Trophoblast cell (in vitro differentiated cells and primary cell): ENCODE measurements at regions not wholly inside any gene's neighbourhood (a gene's known extent, or its start where the extent isn't known, plus 50 kb on each side); places are given as distances from the start of the nearest gene placed in this dataset.
"Not testable (repeated sequence)": the region's sequence is repeated elsewhere in the genome, so short reads cannot be mapped to it uniquely, and the experiment has no call there.

Experiments
- DNase-seq, 2 donors: peaks; one replicate each; pipeline ENCODE4 v3.0.0-alpha.2; 2016
- H2AFZ ChIP-seq: 2 replicates; pipeline ENCODE4 v1.6.1; 2013; ENCODE audit warnings: low read length, moderate library complexity, mild to moderate bottlenecking; ENCODE audit not compliant: insufficient read depth, poor library complexity
- H2AK5ac ChIP-seq: 2 replicates; pipeline ENCODE4 v1.6.1; 2013; ENCODE audit warnings: mild to moderate bottlenecking, low read length
- H2BK120ac ChIP-seq: 2 replicates; pipeline ENCODE4 v1.6.1; 2013; ENCODE audit warnings: low read length, mild to moderate bottlenecking, moderate library complexity; ENCODE audit not compliant: insufficient read depth, poor library complexity
- H2BK12ac ChIP-seq: 2 replicates; pipeline ENCODE4 v1.6.1; 2013; ENCODE audit warnings: mild to moderate bottlenecking, low read length, moderate library complexity
- H2BK5ac ChIP-seq: 2 replicates; pipeline ENCODE4 v1.6.1; 2013; ENCODE audit warnings: low read length, low read depth, moderate library complexity, mild to moderate bottlenecking; ENCODE audit not compliant: poor library complexity
- H3K14ac ChIP-seq: 2 replicates; pipeline ENCODE4 v1.6.1; 2013; ENCODE audit warnings: mild to moderate bottlenecking, low read length
- H3K18ac ChIP-seq: 2 replicates; pipeline ENCODE4 v1.6.1; 2013; ENCODE audit warnings: mild to moderate bottlenecking, low read length
- H3K23ac ChIP-seq: 2 replicates; pipeline ENCODE4 v1.6.1; 2013; ENCODE audit warnings: low read length
- H3K27ac ChIP-seq: 2 replicates; pipeline ENCODE4 v1.5.1; 2013; ENCODE audit warnings: low read depth, mild to moderate bottlenecking, inconsistent platforms, low read length, moderate library complexity
- H3K27me3 ChIP-seq: 2 replicates; pipeline ENCODE4 v1.6.1; 2013; ENCODE audit warnings: inconsistent platforms, mild to moderate bottlenecking, low read length, moderate library complexity; ENCODE audit not compliant: insufficient read depth
- H3K36me3 ChIP-seq, 2 experiments: 1 replicate in 1 of 2; 2 replicates in 1 of 2; pipeline ENCODE4 v1.6.1; 2013; ENCODE audit warnings: low read length in 2 of 2, mild to moderate bottlenecking in 2 of 2, moderate library complexity in 1 of 2; ENCODE audit not compliant: insufficient read depth in 2 of 2, control insufficient read depth in 1 of 2
- H3K4ac ChIP-seq: 2 replicates; pipeline ENCODE4 v1.6.1; 2013; ENCODE audit warnings: low read depth, mild to moderate bottlenecking, low read length, moderate library complexity
- H3K4me1 ChIP-seq, 2 experiments: 1 replicate in 1 of 2; 2 replicates in 1 of 2; pipeline ENCODE4 v1.6.1; 2013; ENCODE audit warnings: low read length in 2 of 2, mild to moderate bottlenecking in 2 of 2, moderate library complexity in 1 of 2; ENCODE audit not compliant: insufficient read depth in 2 of 2, control insufficient read depth in 1 of 2
- H3K4me2 ChIP-seq: 2 replicates; pipeline ENCODE4 v1.6.1; 2013; ENCODE audit warnings: inconsistent platforms, mild to moderate bottlenecking, low read length, moderate library complexity
- H3K4me3 ChIP-seq: 2 replicates; pipeline ENCODE4 v1.5.1; 2013; ENCODE audit warnings: mild to moderate bottlenecking, low read depth, low read length, inconsistent platforms
- H3K79me1 ChIP-seq: one replicate; pipeline ENCODE4 v1.6.1; 2013; ENCODE audit warnings: low read length
- H3K79me2 ChIP-seq: 2 replicates; pipeline ENCODE4 v1.6.1; 2013; ENCODE audit warnings: low read length, mild to moderate bottlenecking; ENCODE audit not compliant: control insufficient read depth, insufficient read depth, poor library complexity
- H3K9ac ChIP-seq: 2 replicates; pipeline ENCODE4 v1.6.1; 2013; ENCODE audit warnings: mild to moderate bottlenecking, low read length
- H3K9me3 ChIP-seq: 2 replicates; pipeline ENCODE4 v1.6.1; 2013; ENCODE audit warnings: low read depth, mild to moderate bottlenecking, control low read depth, inconsistent platforms, low read length; ENCODE audit not compliant: insufficient read depth
- H4K12ac ChIP-seq: 2 replicates; pipeline ENCODE4 v1.6.1; 2013; ENCODE audit warnings: low read depth, mild to moderate bottlenecking, low read length, moderate library complexity
- H4K8ac ChIP-seq: 2 replicates; pipeline ENCODE4 v1.6.1; 2013; ENCODE audit warnings: low read depth, mild to moderate bottlenecking, low read length, moderate library complexity
- H4K91ac ChIP-seq: one replicate; pipeline ENCODE4 v1.6.1; 2013; ENCODE audit warnings: low read depth, mild to moderate bottlenecking, low read length, moderate library complexity
- WGBS: extraction: QIAGEN DNeasy Blood & Tissue Kit; methylation state at CpG from one replicate; pipeline ENCODE4 v1.1.7; 2013; ENCODE audit warnings: missing lambda C conversion rate; ENCODE audit not compliant: insufficient read length, insufficient coverage; ENCODE audit errors: extremely low coverage; 5-methylcytosine and 5-hydroxymethylcytosine counted together

- no peak overlapping the region for H4K8ac ChIP-seq
- no peak overlapping the region for H2BK120ac ChIP-seq
- H3K4me1 ChIP-seq, result no peaks in the 10 kb centered on the region
- WGBS, result no CpG with 5 or more reads among the region's 2 CpGs
- H3K27ac ChIP-seq, result no peak overlapping the region
- no peak overlapping the region for H4K12ac ChIP-seq
- no peak overlapping the region for H2AK5ac ChIP-seq
- no peak overlapping the region for H3K4me2 ChIP-seq
- no peak overlapping the region for H3K9ac ChIP-seq
- no peak overlapping the region for H3K4me3 ChIP-seq
- no peak overlapping the region for H2BK12ac ChIP-seq
- no peak for DNase-seq
- no peak overlapping the region for H3K18ac ChIP-seq
- H3K79me2 ChIP-seq, result no peaks in the 10 kb centered on the region
- H3K27me3 ChIP-seq, result no peaks in the 10 kb centered on the region
- H3K23ac ChIP-seq, result no peak overlapping the region
- H2AFZ ChIP-seq, result no peak overlapping the region
- H3K79me1 ChIP-seq, result no peaks in the 10 kb centered on the region
- no peak overlapping the region for H2BK5ac ChIP-seq
- H3K36me3 ChIP-seq, result no peaks in the 10 kb centered on the region
- no peak overlapping the region for H3K14ac ChIP-seq
- H3K9me3 ChIP-seq, result peaks cover 36% of the 10 kb centered on the region
- H3K4ac ChIP-seq, result no peak overlapping the region
- no peak overlapping the region for H4K91ac ChIP-seq
These were observed 1026.4 kb downstream of the KCNJ18 start for GRCh38 chr17:22718689-22719088.

- not testable (repeated sequence) for H3K4me3 ChIP-seq, H3K4me2 ChIP-seq, H2AFZ ChIP-seq, H2BK12ac ChIP-seq, H3K79me1 ChIP-seq, H3K9ac ChIP-seq, H3K23ac ChIP-seq, H2AK5ac ChIP-seq, H3K4me1 ChIP-seq, H2BK120ac ChIP-seq, H2BK5ac ChIP-seq, DNase-seq, H3K27me3 ChIP-seq, H4K91ac ChIP-seq, H4K8ac ChIP-seq, H3K79me2 ChIP-seq, H3K9me3 ChIP-seq, H4K12ac ChIP-seq, H3K4ac ChIP-seq, H3K27ac ChIP-seq, H3K36me3 ChIP-seq, H3K14ac ChIP-seq, H3K18ac ChIP-seq
- WGBS, result no CpG with 5 or more reads among the region's 27 CpGs
These were observed 1048.7 kb downstream of the KCNJ18 start for GRCh38 chr17:22741066-22741465.
